GM18870 (cell line): ENCODE measurements at regions not wholly inside any gene's neighbourhood (a gene's known extent, or its start where the extent isn't known, plus 50 kb on each side); places are given as distances from the start of the nearest gene placed in this dataset.
"Not testable (repeated sequence)": the region's sequence is repeated elsewhere in the genome, so short reads cannot be mapped to it uniquely, and the experiment has no call there.

ENCODE experiments used
- ATAC-seq: cut with Tn5 transposase; IDR thresholded peaks from one replicate; pipeline ENCODE4 v1.9.1; 2021; ENCODE audit warnings: moderate library complexity; ENCODE audit not compliant: unreplicated experiment

- ATAC-seq = no peak
Observed at GRCh38 chr7:142698429-142698828, 50.8 kb upstream of the PRSS1 start.

DNA sequence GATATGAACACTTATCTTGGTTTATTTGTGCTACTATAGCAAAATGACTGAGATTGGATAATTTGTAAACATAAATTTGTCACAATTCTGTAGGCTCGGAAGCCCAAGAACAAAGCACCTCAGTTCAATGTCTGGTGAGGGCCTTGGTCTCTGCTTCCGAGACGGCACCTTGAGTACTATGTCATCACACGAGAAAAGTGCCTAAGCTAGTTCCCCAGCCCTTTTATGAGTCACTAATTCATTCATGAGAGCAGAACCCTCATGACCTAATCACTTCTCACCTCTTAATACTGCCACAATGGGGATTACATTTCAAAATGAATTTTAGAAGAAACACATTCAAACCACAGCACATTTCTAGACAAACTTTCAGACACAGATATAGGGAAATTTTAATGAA lies 52.0 kb upstream of the PRSS1 start:
- ATAC-seq = no peak

DNA sequence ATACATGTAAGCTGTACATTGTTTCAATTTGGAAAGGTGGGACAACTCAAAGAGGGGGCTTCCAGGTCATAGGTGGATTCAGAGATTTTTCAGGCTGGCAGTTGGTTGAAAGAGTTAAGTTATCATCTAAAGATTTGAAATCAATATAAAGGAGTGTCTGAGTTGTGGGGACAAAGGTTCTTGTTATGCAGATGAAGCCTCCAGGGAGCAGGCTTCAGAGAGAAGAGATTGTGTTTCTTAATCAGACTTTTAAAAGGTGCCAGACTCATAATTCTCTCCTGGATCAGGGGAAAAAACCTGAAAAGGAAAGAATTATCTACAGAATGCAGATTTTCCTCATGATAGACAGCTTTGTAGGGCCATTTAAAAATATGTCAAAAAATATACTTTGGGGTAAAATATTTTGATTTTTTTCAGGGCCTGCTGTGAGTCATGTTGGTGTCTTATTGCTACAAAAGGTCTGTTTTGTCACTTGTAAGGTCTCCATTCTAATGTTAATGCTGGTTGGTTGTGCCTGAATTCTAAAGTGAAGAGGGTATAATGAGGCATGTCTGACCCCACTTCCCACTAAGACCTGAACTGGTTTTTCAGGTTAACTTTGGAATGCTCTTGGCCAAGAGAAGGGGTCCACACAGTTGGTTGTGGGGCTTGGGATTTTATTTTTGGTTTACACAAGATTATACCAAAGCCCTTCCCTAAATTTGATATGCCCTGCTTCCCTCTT lies 52.7 kb upstream of the PRSS1 start:
- no peak for ATAC-seq

- ATAC-seq = no peak
Observed at GRCh38 chr7:142693911-142694310, 55.4 kb upstream of the PRSS1 start.

GRCh38 chr7:142690554-142691182 lies 58.6 kb upstream of the PRSS1 start:
- no peak for ATAC-seq

DNA sequence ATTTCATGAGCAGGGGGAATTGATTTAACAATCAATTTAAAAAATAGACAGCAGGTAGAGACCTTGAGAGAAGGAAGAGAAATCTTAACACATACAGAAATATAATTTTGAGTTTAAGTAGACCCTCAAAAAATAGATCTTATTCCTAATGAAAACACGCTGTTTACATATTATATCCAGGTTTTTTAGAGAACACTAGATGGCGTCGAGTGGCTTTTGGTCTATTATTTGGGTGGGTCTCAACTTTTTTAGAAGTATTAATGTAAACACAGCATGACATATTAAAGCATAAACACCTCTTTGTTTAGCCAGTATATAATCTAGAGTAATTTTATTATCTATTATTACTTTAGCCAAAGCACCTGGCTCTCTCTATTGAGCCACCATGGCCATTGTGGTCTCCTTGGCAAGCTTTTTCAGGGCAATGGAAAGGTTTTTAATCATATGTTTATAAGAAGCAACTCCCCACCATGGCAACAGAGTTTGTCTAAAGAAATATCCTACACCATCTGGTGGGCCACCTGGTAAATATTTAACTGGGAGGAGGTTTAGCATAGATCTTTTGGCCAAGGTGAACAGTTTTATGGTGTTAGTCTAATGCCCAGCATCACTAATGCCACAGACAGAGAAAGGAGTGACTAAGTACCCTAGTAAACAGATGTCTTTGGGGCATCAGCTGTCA lies 59.7 kb upstream of the PRSS1 start:
- no peak for ATAC-seq

GRCh38 chr7:142685877-142686508 lies 63.3 kb upstream of the PRSS1 start:
- no peak for ATAC-seq

DNA sequence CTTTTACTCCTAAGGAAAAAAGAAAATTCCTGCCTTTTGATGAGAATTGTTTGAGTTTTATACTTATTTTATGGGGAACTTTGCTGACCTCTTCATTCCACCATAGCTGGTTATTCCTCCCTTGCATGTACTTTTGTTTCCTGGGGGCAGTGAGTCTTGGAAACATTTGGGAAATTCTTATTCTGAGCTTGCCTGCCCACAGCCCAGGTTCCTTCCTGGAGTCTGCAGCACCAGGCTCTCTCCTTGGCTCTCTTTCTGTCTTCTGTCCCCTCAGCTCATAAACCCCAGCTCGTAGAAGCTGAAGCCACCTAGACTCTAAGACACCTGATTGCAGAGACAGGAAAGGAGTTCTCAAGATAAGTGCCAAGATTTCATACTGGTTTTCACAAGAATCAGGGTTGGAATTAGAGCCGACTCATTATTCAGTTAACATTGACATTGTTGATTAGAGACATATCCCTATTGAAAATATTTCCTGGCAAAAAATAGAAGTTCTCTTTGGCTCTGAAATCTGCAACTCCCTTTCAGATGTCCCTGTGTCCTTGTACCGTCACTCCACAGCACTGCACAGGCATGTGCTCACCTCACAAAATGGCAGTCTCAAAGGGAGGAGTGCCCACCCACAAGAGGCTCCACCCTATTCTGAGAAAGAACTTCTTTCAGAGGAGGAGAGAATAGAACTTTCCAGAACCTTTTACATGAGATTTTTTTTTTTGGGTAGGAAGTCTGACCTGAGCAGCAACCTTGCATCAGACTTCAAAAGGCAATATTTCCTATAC lies 67.8 kb upstream of the PRSS1 start:
- no peak for ATAC-seq

- ATAC-seq = no peak
Observed at GRCh38 chr7:142671506-142671905, 77.8 kb upstream of the PRSS1 start.

GRCh38 chr7:142670511-142670910 lies 78.8 kb upstream of the PRSS1 start:
- no peak for ATAC-seq

- ATAC-seq = no peak
Observed at GRCh38 chr7:142669074-142669654, 80.1 kb upstream of the PRSS1 start.

- ATAC-seq = no peak
Observed at GRCh38 chr7:142668495-142668894, 80.8 kb upstream of the PRSS1 start.

- no peak for ATAC-seq
Observed at GRCh38 chr7:142657376-142657775, 91.9 kb upstream of the PRSS1 start.

GRCh38 chr7:142654398-142654797 lies 94.9 kb upstream of the PRSS1 start:
- ATAC-seq = no peak

DNA sequence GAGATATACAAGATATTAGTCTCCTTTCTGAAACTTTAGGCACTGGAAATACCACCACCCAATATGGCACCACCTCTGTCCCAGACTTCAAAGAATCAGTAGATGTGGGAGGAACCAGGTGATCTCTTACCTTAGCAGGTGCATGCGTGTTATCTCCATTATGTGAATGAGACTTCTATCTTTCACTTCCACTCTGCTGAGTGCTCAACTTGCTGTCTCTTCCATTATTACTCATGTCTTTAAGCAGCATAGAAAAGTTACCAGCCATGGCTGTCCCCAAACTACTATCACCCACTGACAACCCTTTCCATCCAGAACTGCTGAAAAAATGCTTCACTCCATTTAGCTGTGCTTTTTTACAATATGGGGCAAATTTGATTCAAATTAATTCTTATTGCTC lies 101.5 kb upstream of the PRSS1 start:
- no peak for ATAC-seq

- ATAC-seq = no peak
Observed at GRCh38 chr7:142646386-142647140, 102.7 kb upstream of the PRSS1 start.

- ATAC-seq = no peak
Observed at GRCh38 chr7:142645777-142646176, 103.5 kb upstream of the PRSS1 start.

GRCh38 chr7:142642316-142642715 lies 107.0 kb upstream of the PRSS1 start:
- ATAC-seq = no peak

DNA sequence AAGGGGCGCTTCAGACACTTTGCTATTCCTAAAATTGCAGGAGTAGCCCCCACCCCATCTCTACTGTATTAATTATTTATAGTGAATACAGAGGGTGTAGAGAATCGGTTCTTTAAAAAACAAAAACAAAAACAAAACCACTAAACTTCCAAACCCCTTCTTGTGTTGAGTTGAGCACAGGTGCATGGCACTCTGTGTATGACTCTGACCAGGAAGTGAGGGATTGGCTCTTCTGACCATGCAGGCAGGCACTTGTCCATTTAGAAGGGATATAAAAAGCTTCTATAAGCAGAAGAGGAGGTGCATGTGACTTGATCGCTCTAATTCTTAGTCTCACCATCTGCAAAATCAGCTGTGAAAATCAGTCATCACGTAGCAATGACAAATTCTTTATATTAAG lies 108.0 kb upstream of the PRSS1 start:
- not testable (repeated sequence) for ATAC-seq

GRCh38 chr7:142638581-142638980 lies 110.7 kb upstream of the PRSS1 start:
- no peak for ATAC-seq
